HG03575 (cell line): ENCODE measurements at regions not wholly inside any gene's neighbourhood (a gene's known extent, or its start where the extent isn't known, plus 50 kb on each side); places are given as distances from the start of the nearest gene placed in this dataset.

Source experiments
- ATAC-seq: cut with Tn5 transposase; IDR thresholded peaks from one replicate; pipeline ENCODE4 v1.9.1; 2021; ENCODE audit not compliant: unreplicated experiment, insufficient number of reproducible peaks, low FRiP score; ENCODE audit errors: extremely low read depth

GRCh38 chr2:217475101-217475500 is 527.7 kb downstream of the TNS1 start:
- ATAC-seq, result no peak

- no peak for ATAC-seq
These were observed 531.5 kb downstream of the TNS1 start for GRCh38 chr2:217471319-217471718.

- ATAC-seq, result no peak
These were observed 533.5 kb downstream of the TNS1 start for GRCh38 chr2:217469203-217469810.

- no peak for ATAC-seq
These were observed 534.6 kb downstream of the TNS1 start for GRCh38 chr2:217468042-217468830.

GRCh38 chr2:217467331-217467730 is 535.5 kb downstream of the TNS1 start:
- no peak for ATAC-seq

GRCh38 chr2:217466805-217467204 is 536.0 kb downstream of the TNS1 start:
- no peak for ATAC-seq

GRCh38 chr2:217466104-217466503 is 536.7 kb downstream of the TNS1 start:
- ATAC-seq, result no peak

- no peak for ATAC-seq
These were observed 537.7 kb downstream of the TNS1 start for GRCh38 chr2:217465100-217465499.

GRCh38 chr2:217463402-217464075 is 539.3 kb downstream of the TNS1 start:
- no peak for ATAC-seq

GRCh38 chr2:217462121-217462520 is 540.7 kb downstream of the TNS1 start:
- ATAC-seq, result no peak

- ATAC-seq, result no peak
These were observed 541.1 kb downstream of the TNS1 start for GRCh38 chr2:217461674-217462073.

- ATAC-seq, result no peak
These were observed 543.0 kb downstream of the TNS1 start for GRCh38 chr2:217459680-217460405.

GRCh38 chr2:217459016-217459415 is 543.8 kb downstream of the TNS1 start:
- ATAC-seq, result no peak

GRCh38 chr2:217456016-217456415 is 546.8 kb downstream of the TNS1 start:
- ATAC-seq, result no peak

GRCh38 chr2:217452928-217453327 is 549.9 kb downstream of the TNS1 start:
- ATAC-seq, result no peak

- no peak for ATAC-seq
These were observed 551.1 kb downstream of the TNS1 start for GRCh38 chr2:217451666-217452065.

GRCh38 chr2:217449444-217449843 is 553.4 kb downstream of the TNS1 start:
- no peak for ATAC-seq

- ATAC-seq, result no peak
These were observed 553.9 kb downstream of the TNS1 start for GRCh38 chr2:217448860-217449259.

- no peak for ATAC-seq
These were observed 557.1 kb downstream of the TNS1 start for GRCh38 chr2:217445723-217446122.
